Transverse colon (tissue), 3 donors: ENCODE measurements at regions not wholly inside any gene's neighbourhood (a gene's known extent, or its start where the extent isn't known, plus 50 kb on each side); places are given as distances from the start of the nearest gene placed in this dataset.

ENCODE experiments used
- POLR2A ChIP-seq: fragments of 450-650 bp; IDR thresholded peaks from one replicate; pipeline ENCODE4 v1.6.1; 2016; ENCODE audit warnings: antibody characterized with exemption, mild to moderate bottlenecking, moderate library complexity
- TF ChIP-seq, protein P1 (sequence below), 5 experiments: fragments of 200-600 bp in 3 of 5; fragments of 450-650 bp in 2 of 5; sonication (generic) in 3 of 5; IDR thresholded peaks; 1 replicate in 2 of 5; 2 replicates in 3 of 5; pipeline ENCODE4 v1.5.1; 2016 to 2017; ENCODE audit warnings: antibody characterized with exemption in 5 of 5, inconsistent platforms in 3 of 5, mild to moderate bottlenecking in 2 of 5, moderate library complexity in 1 of 5

DNA sequence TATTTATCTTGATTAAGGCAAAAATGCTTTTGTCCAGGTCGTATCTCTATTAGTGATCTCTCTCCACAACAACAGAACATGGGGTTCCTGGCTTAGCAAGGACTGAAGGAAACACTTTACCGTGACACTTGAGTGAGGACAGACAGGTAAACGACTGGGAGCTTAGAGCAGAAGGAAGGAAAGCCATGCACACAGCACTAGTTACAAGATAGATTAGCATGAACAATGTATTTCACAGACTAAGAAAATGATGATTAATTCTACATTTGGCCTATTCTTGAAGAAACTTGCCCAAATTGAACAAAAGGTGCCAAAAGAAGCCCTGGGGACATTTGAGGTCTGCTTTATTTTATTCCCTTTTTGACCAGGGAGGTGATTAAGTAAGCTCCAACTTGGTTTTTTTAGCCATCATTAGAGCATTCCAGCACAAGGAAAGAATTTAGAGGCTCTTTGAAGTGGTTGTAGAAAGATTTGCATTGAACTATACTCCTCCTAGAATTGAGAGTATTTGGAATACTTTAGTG lies 248.5 kb downstream of the USP25 start:
- no peak for TF ChIP-seq POLR2A
- TF ChIP-seq, protein P1, sequence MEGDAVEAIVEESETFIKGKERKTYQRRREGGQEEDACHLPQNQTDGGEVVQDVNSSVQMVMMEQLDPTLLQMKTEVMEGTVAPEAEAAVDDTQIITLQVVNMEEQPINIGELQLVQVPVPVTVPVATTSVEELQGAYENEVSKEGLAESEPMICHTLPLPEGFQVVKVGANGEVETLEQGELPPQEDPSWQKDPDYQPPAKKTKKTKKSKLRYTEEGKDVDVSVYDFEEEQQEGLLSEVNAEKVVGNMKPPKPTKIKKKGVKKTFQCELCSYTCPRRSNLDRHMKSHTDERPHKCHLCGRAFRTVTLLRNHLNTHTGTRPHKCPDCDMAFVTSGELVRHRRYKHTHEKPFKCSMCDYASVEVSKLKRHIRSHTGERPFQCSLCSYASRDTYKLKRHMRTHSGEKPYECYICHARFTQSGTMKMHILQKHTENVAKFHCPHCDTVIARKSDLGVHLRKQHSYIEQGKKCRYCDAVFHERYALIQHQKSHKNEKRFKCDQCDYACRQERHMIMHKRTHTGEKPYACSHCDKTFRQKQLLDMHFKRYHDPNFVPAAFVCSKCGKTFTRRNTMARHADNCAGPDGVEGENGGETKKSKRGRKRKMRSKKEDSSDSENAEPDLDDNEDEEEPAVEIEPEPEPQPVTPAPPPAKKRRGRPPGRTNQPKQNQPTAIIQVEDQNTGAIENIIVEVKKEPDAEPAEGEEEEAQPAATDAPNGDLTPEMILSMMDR (IDR thresholded peaks at IDR 0.05) = no peak
